ENCODE measurements at regions not wholly inside any gene's neighbourhood (a gene's known extent, or its start where the extent isn't known, plus 50 kb on each side); places are given as distances from the start of the nearest gene placed in this dataset.

DNA sequence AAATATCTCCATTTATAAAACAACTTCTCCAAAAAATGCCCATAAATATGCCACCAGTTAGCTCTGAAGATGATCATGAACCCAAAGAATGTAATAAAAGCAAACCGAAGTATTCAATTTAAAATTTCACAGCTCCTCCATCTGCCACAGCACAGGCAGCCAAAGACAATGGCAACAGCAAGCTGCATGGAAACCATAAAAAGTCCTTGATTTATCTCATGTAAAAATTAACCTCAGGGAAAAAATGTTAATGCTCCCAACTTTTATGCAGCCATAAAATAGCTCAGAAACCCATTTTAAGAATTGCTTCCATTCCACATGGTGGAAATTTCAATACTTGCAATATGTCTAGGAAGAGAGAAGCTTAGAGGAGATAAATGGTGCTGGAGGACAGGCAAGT lies 132.3 kb upstream of the ARHGEF9 start:
- H3K9ac ChIP-seq (ENCODE audit: control insufficient read depth, extremely low read depth, insufficient read depth, low read length), result no peak overlapping the region
- H3K4me3 ChIP-seq (ENCODE audit: control insufficient read depth in 2 of 3, extremely low read depth in 1 of 3, insufficient read depth in 2 of 3, low read depth in 1 of 3, low read length in 3 of 3), result no peak overlapping the region
- no peaks in the 10 kb centered on the region for H4K20me1 ChIP-seq (ENCODE audit: control insufficient read depth, extremely low read depth, insufficient read depth, low read length)
- no peak overlapping the region for H3K4me2 ChIP-seq (ENCODE audit: control insufficient read depth, extremely low read depth, insufficient read depth, low read depth, low read length)
- H3K9me1 ChIP-seq (ENCODE audit: control insufficient read depth, extremely low read depth, insufficient read depth, low read length), result no peaks in the 10 kb centered on the region
- no peak for DNase-seq (ENCODE audit: low read depth, low spot score)
- H3K27ac ChIP-seq (ENCODE audit: control insufficient read depth, insufficient read depth, low read length), result no peak overlapping the region
- no peak overlapping the region for H2AFZ ChIP-seq (ENCODE audit: control insufficient read depth, low read length)
- FAIRE-seq, result no peak
- dilution Hi-C loops (cut with MboI; ENCODE audit: extremely low pct_ligation_motif_present, low sequenced_read_pairs), result no loop called here
- H3K4me1 ChIP-seq (ENCODE audit: control insufficient read depth, extremely low read depth, insufficient read depth, low read length), result peaks cover 3% of the 10 kb centered on the region
- peaks cover 3% of the 10 kb centered on the region for H3K9me3 ChIP-seq (ENCODE audit: control insufficient read depth, low read depth, low read length)
- no peak for TF ChIP-seq EZH2 (IDR thresholded peaks at IDR 0.05; ENCODE audit: low read length)
- TF ChIP-seq, protein P1, sequence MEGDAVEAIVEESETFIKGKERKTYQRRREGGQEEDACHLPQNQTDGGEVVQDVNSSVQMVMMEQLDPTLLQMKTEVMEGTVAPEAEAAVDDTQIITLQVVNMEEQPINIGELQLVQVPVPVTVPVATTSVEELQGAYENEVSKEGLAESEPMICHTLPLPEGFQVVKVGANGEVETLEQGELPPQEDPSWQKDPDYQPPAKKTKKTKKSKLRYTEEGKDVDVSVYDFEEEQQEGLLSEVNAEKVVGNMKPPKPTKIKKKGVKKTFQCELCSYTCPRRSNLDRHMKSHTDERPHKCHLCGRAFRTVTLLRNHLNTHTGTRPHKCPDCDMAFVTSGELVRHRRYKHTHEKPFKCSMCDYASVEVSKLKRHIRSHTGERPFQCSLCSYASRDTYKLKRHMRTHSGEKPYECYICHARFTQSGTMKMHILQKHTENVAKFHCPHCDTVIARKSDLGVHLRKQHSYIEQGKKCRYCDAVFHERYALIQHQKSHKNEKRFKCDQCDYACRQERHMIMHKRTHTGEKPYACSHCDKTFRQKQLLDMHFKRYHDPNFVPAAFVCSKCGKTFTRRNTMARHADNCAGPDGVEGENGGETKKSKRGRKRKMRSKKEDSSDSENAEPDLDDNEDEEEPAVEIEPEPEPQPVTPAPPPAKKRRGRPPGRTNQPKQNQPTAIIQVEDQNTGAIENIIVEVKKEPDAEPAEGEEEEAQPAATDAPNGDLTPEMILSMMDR (optimal IDR thresholded peaks at IDR 0.05 in 1 of 3, IDR thresholded peaks at IDR 0.05 in 1 of 3, conservative IDR thresholded peaks at IDR 0.05 in 1 of 3; ENCODE audit: extremely low read depth in 1 of 3, insufficient read depth in 2 of 3, low read length in 3 of 3), result no peak
- H3K79me2 ChIP-seq (ENCODE audit: control insufficient read depth, insufficient read depth, low read length), result no peaks in the 10 kb centered on the region
- no peaks in the 10 kb centered on the region for H3K36me3 ChIP-seq (ENCODE audit: control insufficient read depth in 2 of 2, extremely low read depth in 1 of 2, insufficient read depth in 2 of 2, low read length in 2 of 2)
- H3K27me3 ChIP-seq (ENCODE audit: control insufficient read depth, extremely low read depth, insufficient read depth, low read length), result no peaks in the 10 kb centered on the region

DNA sequence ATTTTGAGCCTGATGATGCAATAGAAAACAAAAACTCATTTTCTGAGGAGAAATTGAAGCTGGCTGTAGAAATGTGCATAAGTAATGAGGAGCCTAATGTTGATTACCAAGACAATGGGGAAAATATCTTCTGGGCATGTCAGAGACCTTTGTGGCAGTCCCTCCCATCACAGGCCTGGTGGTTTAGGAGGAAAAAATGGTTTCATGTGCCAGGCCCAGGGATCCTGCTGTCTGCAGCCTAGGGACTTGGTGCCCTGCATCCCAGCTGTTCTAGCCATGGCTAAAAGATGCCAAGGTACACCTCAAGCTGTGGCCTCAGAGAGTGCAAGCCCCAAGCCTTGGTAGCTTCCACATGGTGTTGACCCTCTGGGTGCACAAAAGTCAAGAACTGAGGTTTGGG lies 128.7 kb upstream of the ARHGEF9 start:
- Histone ChIP-seq H3K27me3 (ENCODE audit: control insufficient read depth, extremely low read depth, insufficient read depth, low read length) (no peaks in the 10 kb centered on the region), H3K4me3 (ENCODE audit: control insufficient read depth in 2 of 3, extremely low read depth in 1 of 3, insufficient read depth in 2 of 3, low read depth in 1 of 3, low read length in 3 of 3) (no peak overlapping the region), H3K27ac (ENCODE audit: control insufficient read depth, insufficient read depth, low read length) (no peak overlapping the region), H3K9ac (ENCODE audit: control insufficient read depth, extremely low read depth, insufficient read depth, low read length) (no peak overlapping the region), H3K79me2 (ENCODE audit: control insufficient read depth, insufficient read depth, low read length) (no peaks in the 10 kb centered on the region), H3K4me1 (ENCODE audit: control insufficient read depth, extremely low read depth, insufficient read depth, low read length) (no peaks in the 10 kb centered on the region), H3K36me3 (ENCODE audit: control insufficient read depth in 2 of 2, extremely low read depth in 1 of 2, insufficient read depth in 2 of 2, low read length in 2 of 2) (no peaks in the 10 kb centered on the region), H3K9me3 (ENCODE audit: control insufficient read depth, low read depth, low read length) (peaks cover 3% of the 10 kb centered on the region), H3K4me2 (ENCODE audit: control insufficient read depth, extremely low read depth, insufficient read depth, low read depth, low read length) (no peak overlapping the region), H3K9me1 (ENCODE audit: control insufficient read depth, extremely low read depth, insufficient read depth, low read length) (no peaks in the 10 kb centered on the region), H4K20me1 (ENCODE audit: control insufficient read depth, extremely low read depth, insufficient read depth, low read length) (no peaks in the 10 kb centered on the region), H2AFZ (ENCODE audit: control insufficient read depth, low read length) (no peak overlapping the region)
- FAIRE-seq (no peak), DNase-seq (ENCODE audit: low read depth, low spot score) (no peak)
- dilution Hi-C loops (cut with MboI; ENCODE audit: extremely low pct_ligation_motif_present, low sequenced_read_pairs), result no loop called here
- TF ChIP-seq, protein P1 (optimal IDR thresholded peaks at IDR 0.05 in 1 of 3, IDR thresholded peaks at IDR 0.05 in 1 of 3, conservative IDR thresholded peaks at IDR 0.05 in 1 of 3; ENCODE audit: extremely low read depth in 1 of 3, insufficient read depth in 2 of 3, low read length in 3 of 3), result no peak
- TF ChIP-seq EZH2 (IDR thresholded peaks at IDR 0.05; ENCODE audit: low read length), result no peak

Measured in keratinocyte (primary cell).